OCI-LY7 (cell line): ENCODE measurements at regions not wholly inside any gene's neighbourhood (a gene's known extent, or its start where the extent isn't known, plus 50 kb on each side); places are given as distances from the start of the nearest gene placed in this dataset.

ENCODE experiments used
- BruUV-seq: library from RNA; stranded (reverse); fragments of 400-500 nt; replicated peaks from 2 replicates; lab custom pipeline; 2021; lab: Mats Ljungman, UMichigan
- CTCF ChIA-PET: fragments of 300-600 bp; sonication (Branson Sonifier 250); formaldehyde crosslinking; loops from one replicate; lab custom pipeline; 2022; ENCODE audit warnings: antibody characterized with exemption; ENCODE audit not compliant: unreplicated experiment; lab: Charles Lee
- POLR2A ChIA-PET: fragments of 300-600 bp; sonication (Branson Sonifier 250); formaldehyde crosslinking; loops from one replicate; lab custom pipeline; 2022; ENCODE audit warnings: antibody characterized with exemption; lab: Charles Lee
- DNase-seq: peaks from one replicate; pipeline ENCODE4 v3.0.0-alpha.2; 2015; ENCODE audit warnings: low spot score
- H2AFZ ChIP-seq: fragments of 200-600 bp; sonication (generic), shearing (Covaris generic); 2 replicates; pipeline ENCODE4 v1.6.1; 2014; ENCODE audit warnings: mild to moderate bottlenecking, antibody characterized with exemption, low read length, moderate library complexity
- H3K27ac ChIP-seq: fragments of 200-600 bp; sonication (generic); 2 replicates; pipeline ENCODE4 v1.5.1; 2014; ENCODE audit warnings: mixed run types, low read depth, mild to moderate bottlenecking, moderate library complexity, low read length, inconsistent platforms; ENCODE audit not compliant: poor library complexity, severe bottlenecking
- H3K36me3 ChIP-seq: fragments of 200-600 bp; sonication (generic); 2 replicates; pipeline ENCODE4 v1.6.1; 2014; ENCODE audit warnings: mild to moderate bottlenecking, antibody characterized with exemption, low read length, moderate library complexity, mixed read lengths; ENCODE audit not compliant: insufficient read depth
- H3K4me1 ChIP-seq: fragments of 200-600 bp; sonication (generic); 2 replicates; pipeline ENCODE4 v1.5.1; 2014; ENCODE audit warnings: mild to moderate bottlenecking, low read length; ENCODE audit not compliant: insufficient read depth, poor library complexity, severe bottlenecking
- H3K4me2 ChIP-seq: fragments of 200-600 bp; sonication (generic); 2 replicates; pipeline ENCODE4 v1.6.1; 2014; ENCODE audit warnings: mild to moderate bottlenecking, low read length
- H3K4me3 ChIP-seq: fragments of 200-600 bp; sonication (generic); 2 replicates; pipeline ENCODE4 v1.5.1; 2014; ENCODE audit warnings: mild to moderate bottlenecking, low read depth, low read length; ENCODE audit not compliant: poor library complexity, severe bottlenecking
- H3K79me2 ChIP-seq: fragments of 200-600 bp; sonication (generic); 2 replicates; pipeline ENCODE4 v1.6.1; 2016; ENCODE audit warnings: low read depth, mild to moderate bottlenecking, low read length, moderate library complexity, mixed read lengths; ENCODE audit not compliant: insufficient read depth
- H3K9me2 ChIP-seq: fragments of 200-600 bp; sonication (generic); 2 replicates; pipeline ENCODE4 v1.6.1; 2016; ENCODE audit warnings: mild to moderate bottlenecking, low read length, mixed read lengths; ENCODE audit not compliant: insufficient read depth
- H3K9me3 ChIP-seq: fragments of 200-600 bp; sonication (generic); 2 replicates; pipeline ENCODE4 v1.6.1; 2014; ENCODE audit warnings: mild to moderate bottlenecking, mixed run types, low read length, mixed read lengths
- H4K20me1 ChIP-seq: fragments of 200-600 bp; sonication (generic); 2 replicates; pipeline ENCODE4 v1.6.1; 2014; ENCODE audit warnings: mild to moderate bottlenecking, antibody characterized with exemption, low read length, moderate library complexity, mixed read lengths; ENCODE audit not compliant: insufficient read depth
- EZH2phosphoT487 ChIP-seq: fragments of 200-600 bp; sonication (generic); IDR thresholded peaks from 2 replicates; pipeline ENCODE4 v1.6.1; 2018; ENCODE audit warnings: low read depth, borderline replicate concordance, mild to moderate bottlenecking, mixed run types, antibody characterized with exemption, low read length, moderate library complexity, mixed read lengths
- intact Hi-C: fragments of 100-400 bp; cut with micrococcal nuclease; formaldehyde crosslinking; loops from one replicate; pipeline ENCODE4 v1.10.0; 2022; ENCODE audit not compliant: unreplicated experiment
- TF ChIP-seq, protein P1 (sequence below): fragments of 200-600 bp; sonication (generic); conservative IDR thresholded peaks from 2 replicates; pipeline ENCODE4 v1.5.1; 2014; ENCODE audit warnings: mild to moderate bottlenecking, antibody characterized with exemption, low read length, moderate library complexity, mixed read lengths

DNA sequence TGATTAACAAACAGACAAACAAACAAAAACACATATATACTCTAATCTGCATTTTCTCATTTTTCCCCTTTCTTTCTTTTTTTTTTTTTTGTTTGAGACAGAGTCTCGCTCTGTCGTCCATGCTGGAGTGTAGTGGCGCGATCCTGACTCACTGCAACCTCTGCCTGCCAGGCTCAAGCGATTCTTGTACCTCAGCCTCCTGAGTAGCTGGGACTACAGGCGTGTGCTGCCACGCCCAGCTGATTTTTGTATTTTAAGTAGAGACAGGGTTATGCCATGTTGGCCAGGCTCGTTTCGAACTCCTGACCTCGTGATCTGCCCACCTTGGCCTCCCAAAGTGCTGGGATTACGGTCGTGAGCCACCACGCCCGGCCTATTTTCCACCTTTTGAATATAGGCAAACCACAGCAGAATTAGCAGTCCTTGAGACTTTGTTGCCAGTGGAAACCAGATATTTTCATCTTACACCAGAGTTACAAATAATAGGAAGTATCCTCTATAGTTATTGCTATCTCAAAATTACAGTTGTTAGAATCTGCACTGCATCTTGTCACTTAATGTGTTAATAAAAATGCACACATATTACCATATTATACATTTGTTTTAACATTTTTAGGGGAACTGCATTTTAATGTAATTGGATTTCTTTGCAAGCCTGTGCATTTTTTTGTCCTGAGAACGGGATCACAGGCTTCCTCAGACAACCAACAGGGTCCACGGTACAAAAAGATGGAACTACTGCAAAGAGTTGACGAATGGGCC lies 208.2 kb upstream of the ZNF217 start:
- CTCF ChIA-PET: no interaction called here
- no peak overlapping the region for H3K4me2 ChIP-seq

DNA sequence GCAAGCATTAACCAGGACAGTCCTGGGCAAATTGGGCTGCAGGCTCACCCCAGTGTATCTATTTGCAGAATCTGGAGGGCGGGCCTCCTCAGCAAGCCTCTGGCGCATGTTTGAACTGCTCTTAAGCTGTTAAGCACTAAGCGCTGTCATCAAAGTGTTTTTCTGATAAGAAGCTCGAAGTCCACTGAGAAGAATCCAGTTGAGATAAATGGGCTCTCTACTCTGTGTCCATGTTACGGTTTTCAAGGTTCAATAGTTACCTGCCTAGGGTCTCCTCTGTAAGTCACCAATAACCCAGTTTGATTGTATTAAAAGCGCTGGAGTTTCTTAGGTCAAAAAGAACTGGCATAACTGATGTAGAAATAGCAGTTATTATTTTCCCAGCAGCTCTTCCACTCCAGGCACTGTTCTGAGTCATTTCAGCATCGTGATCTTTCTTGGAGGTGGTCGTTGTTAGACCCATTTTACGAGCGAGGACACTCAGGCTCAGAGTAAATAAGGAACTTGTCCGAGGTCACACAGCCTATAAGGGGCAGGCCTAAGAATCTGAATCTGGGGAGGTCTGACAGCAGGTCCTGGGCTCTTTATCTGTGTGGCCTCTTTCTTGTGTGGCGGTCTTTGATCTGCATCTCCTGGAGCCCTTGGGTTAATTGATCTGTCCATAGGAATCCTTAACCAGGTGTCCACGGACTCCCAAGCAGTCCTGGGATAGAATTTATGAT lies 207.4 kb upstream of the ZNF217 start:
- CTCF ChIA-PET: no interaction called here
- H3K9me3 ChIP-seq: no peaks in the 10 kb centered on the region
- no peak overlapping the region for H3K27ac ChIP-seq
- no peaks in the 10 kb centered on the region for H3K4me1 ChIP-seq
- no peak overlapping the region for H2AFZ ChIP-seq
- POLR2A ChIA-PET: no interaction called here
- no peak for DNase-seq
- no peak overlapping the region for H3K4me3 ChIP-seq
- H4K20me1 ChIP-seq: no peaks in the 10 kb centered on the region
- H3K9me2 ChIP-seq: no peaks in the 10 kb centered on the region
- H3K36me3 ChIP-seq: no peaks in the 10 kb centered on the region
- no peaks in the 10 kb centered on the region for H3K79me2 ChIP-seq
- no peak overlapping the region for H3K4me2 ChIP-seq
- intact Hi-C loops: no loop called here
- BruUV-seq: no TSS peak
- TF ChIP-seq, protein P1, sequence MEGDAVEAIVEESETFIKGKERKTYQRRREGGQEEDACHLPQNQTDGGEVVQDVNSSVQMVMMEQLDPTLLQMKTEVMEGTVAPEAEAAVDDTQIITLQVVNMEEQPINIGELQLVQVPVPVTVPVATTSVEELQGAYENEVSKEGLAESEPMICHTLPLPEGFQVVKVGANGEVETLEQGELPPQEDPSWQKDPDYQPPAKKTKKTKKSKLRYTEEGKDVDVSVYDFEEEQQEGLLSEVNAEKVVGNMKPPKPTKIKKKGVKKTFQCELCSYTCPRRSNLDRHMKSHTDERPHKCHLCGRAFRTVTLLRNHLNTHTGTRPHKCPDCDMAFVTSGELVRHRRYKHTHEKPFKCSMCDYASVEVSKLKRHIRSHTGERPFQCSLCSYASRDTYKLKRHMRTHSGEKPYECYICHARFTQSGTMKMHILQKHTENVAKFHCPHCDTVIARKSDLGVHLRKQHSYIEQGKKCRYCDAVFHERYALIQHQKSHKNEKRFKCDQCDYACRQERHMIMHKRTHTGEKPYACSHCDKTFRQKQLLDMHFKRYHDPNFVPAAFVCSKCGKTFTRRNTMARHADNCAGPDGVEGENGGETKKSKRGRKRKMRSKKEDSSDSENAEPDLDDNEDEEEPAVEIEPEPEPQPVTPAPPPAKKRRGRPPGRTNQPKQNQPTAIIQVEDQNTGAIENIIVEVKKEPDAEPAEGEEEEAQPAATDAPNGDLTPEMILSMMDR: no peak
- no peak for TF ChIP-seq EZH2phosphoT487

More for the DNA sequence above, 208.2 kb upstream of the ZNF217 start:
- Histone ChIP-seq H3K4me1 (no peaks in the 10 kb centered on the region), H3K9me2 (no peaks in the 10 kb centered on the region), H3K9me3 (no peaks in the 10 kb centered on the region), H3K27ac (no peak overlapping the region), H4K20me1 (no peaks in the 10 kb centered on the region), H3K4me3 (no peak overlapping the region), H3K36me3 (no peaks in the 10 kb centered on the region), H2AFZ (no peak overlapping the region; the same call in 1 of the 2 replicates), H3K79me2 (no peaks in the 10 kb centered on the region)
- intact Hi-C loops: no loop called here
- TF ChIP-seq, protein P1: no peak
- no peak for DNase-seq
- no TSS peak for BruUV-seq
- POLR2A ChIA-PET: no interaction called here

DNA sequence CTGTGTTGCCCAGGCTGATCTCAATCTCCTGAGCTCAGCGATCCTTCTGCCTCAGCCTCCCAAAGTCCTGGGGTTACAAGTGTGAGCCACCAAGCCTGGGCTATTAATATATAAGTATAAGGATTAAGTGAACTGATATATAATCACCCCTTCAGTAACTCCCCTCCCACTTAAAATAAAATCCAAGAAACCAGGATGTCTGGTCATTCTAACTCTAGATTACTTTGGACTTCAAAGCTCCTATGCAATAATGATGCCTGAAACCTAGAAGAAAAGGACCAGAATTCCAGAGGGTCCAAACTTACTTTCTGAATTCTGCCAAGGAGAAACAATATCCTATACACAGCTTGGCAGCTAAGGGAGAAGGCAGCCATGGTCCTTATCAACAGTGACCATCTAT lies 206.8 kb upstream of the ZNF217 start:
- Histone ChIP-seq H3K4me2 (no peak overlapping the region), H3K36me3 (no peaks in the 10 kb centered on the region), H3K27ac (no peak overlapping the region), H4K20me1 (no peaks in the 10 kb centered on the region), H3K4me1 (no peaks in the 10 kb centered on the region), H3K9me2 (no peaks in the 10 kb centered on the region), H3K4me3 (no peak overlapping the region), H2AFZ (no peak overlapping the region), H3K79me2 (no peaks in the 10 kb centered on the region), H3K9me3 (no peaks in the 10 kb centered on the region)
- CTCF ChIA-PET: no interaction called here
- POLR2A ChIA-PET: no interaction called here
- intact Hi-C loops: no loop called here
- no peak for DNase-seq
- no TSS peak for BruUV-seq
- TF ChIP-seq, protein P1: no peak
- TF ChIP-seq EZH2phosphoT487: no peak
